ENCODE measurements at regions not wholly inside any gene's neighbourhood (a gene's known extent, or its start where the extent isn't known, plus 50 kb on each side); places are given as distances from the start of the nearest gene placed in this dataset.

DNA sequence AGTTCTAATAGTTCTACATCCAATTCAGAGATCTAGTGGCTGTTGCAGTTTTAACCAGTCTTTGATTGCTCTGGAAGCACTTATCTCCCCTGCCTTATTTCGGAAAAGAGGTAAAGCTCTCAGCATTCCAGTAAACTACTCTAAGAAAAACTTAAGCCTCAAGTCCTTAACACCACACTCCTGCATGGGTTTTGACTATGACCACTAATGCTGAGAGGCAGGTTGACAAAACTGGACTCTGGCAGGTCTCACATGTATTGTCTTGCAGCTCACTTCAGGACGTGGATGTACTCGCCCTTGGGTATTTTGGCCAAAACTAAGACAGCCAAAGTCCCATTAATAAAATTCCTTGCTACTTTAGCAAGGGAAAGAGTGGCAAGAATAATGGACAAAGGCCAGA, 405.9 kb upstream of the GRM7 start:
- in situ Hi-C loops (cut with HindIII; ENCODE audit: extremely low pct_ligation_motif_present, low pct_unique_long_range_greater_than_20kb) = no loop called here
- no peak for FAIRE-seq
- intact Hi-C loops (cut with micrococcal nuclease; ENCODE audit: unreplicated experiment) = no loop called here

More for the DNA sequence above, 405.9 kb upstream of the GRM7 start:
- H3K4me1 ChIP-seq (ENCODE audit: insufficient read depth, low read length) = no peaks in the 10 kb centered on the region
- no peaks in the 10 kb centered on the region for H3K79me2 ChIP-seq (ENCODE audit: insufficient read depth, low read length)
- no peak overlapping the region for H3K4me3 ChIP-seq (replicated peaks in 1 of 3; ENCODE audit: insufficient read depth in 1 of 3, low read depth in 2 of 3, low read length in 3 of 3)
- H3K27ac ChIP-seq (ENCODE audit: extremely low read length, insufficient read depth, low read length) = no peak overlapping the region
- TF ChIP-seq, protein P1, sequence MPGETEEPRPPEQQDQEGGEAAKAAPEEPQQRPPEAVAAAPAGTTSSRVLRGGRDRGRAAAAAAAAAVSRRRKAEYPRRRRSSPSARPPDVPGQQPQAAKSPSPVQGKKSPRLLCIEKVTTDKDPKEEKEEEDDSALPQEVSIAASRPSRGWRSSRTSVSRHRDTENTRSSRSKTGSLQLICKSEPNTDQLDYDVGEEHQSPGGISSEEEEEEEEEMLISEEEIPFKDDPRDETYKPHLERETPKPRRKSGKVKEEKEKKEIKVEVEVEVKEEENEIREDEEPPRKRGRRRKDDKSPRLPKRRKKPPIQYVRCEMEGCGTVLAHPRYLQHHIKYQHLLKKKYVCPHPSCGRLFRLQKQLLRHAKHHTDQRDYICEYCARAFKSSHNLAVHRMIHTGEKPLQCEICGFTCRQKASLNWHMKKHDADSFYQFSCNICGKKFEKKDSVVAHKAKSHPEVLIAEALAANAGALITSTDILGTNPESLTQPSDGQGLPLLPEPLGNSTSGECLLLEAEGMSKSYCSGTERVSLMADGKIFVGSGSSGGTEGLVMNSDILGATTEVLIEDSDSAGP (CRISPR knock-in tag; IDR thresholded peaks at IDR 0.05; ENCODE audit: borderline replicate concordance) = no peak
- TF ChIP-seq ZNF546 (CRISPR knock-in tag; conservative IDR thresholded peaks at IDR 0.05) (no peak), RXRA (CRISPR knock-in tag; IDR thresholded peaks at IDR 0.05) (no peak), RFXANK (CRISPR knock-in tag; IDR thresholded peaks at IDR 0.05) (no peak), IKZF4 (CRISPR knock-in tag; IDR thresholded peaks at IDR 0.05; ENCODE audit: borderline replicate concordance, low read depth, not compliant biosample characterization) (no peak), MTF1 (CRISPR knock-in tag; IDR thresholded peaks at IDR 0.05) (no peak), HHEX (CRISPR knock-in tag; IDR thresholded peaks at IDR 0.05) (no peak), ZNF709 (CRISPR knock-in tag; IDR thresholded peaks at IDR 0.05) (no peak), ZNF615 (CRISPR knock-in tag; IDR thresholded peaks at IDR 0.05; ENCODE audit: borderline replicate concordance) (no peak), HNRNPLL (IDR thresholded peaks at IDR 0.05; ENCODE audit: low read depth, low read length, poor library complexity, severe bottlenecking) (no peak), SUZ12 (IDR thresholded peaks at IDR 0.05; ENCODE audit: low read depth, low read length) (no peak), PCBP2 (optimal IDR thresholded peaks at IDR 0.05; ENCODE audit: low read depth, low read length, poor library complexity, severe bottlenecking) (no peak), ZNF569 (CRISPR knock-in tag; IDR thresholded peaks at IDR 0.05; ENCODE audit: borderline replicate concordance) (no peak), SPEN (CRISPR knock-in tag; IDR thresholded peaks at IDR 0.05; ENCODE audit: low read depth) (no peak), NFKBIZ (CRISPR knock-in tag; IDR thresholded peaks at IDR 0.05) (no peak), GABPB1 (CRISPR knock-in tag; IDR thresholded peaks at IDR 0.05) (no peak)
- TF ChIP-seq, protein P2, sequence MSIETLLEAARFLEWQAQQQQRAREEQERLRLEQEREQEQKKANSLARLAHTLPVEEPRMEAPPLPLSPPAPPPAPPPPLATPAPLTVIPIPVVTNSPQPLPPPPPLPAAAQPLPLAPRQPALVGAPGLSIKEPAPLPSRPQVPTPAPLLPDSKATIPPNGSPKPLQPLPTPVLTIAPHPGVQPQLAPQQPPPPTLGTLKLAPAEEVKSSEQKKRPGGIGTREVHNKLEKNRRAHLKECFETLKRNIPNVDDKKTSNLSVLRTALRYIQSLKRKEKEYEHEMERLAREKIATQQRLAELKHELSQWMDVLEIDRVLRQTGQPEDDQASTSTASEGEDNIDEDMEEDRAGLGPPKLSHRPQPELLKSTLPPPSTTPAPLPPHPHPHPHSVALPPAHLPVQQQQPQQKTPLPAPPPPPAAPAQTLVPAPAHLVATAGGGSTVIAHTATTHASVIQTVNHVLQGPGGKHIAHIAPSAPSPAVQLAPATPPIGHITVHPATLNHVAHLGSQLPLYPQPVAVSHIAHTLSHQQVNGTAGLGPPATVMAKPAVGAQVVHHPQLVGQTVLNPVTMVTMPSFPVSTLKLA (IDR thresholded peaks at IDR 0.05) = no peak
- TF ChIP-seq, protein P3, sequence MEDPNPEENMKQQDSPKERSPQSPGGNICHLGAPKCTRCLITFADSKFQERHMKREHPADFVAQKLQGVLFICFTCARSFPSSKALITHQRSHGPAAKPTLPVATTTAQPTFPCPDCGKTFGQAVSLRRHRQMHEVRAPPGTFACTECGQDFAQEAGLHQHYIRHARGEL (CRISPR knock-in tag; IDR thresholded peaks at IDR 0.05) = no peak
- TF ChIP-seq, protein P4, sequence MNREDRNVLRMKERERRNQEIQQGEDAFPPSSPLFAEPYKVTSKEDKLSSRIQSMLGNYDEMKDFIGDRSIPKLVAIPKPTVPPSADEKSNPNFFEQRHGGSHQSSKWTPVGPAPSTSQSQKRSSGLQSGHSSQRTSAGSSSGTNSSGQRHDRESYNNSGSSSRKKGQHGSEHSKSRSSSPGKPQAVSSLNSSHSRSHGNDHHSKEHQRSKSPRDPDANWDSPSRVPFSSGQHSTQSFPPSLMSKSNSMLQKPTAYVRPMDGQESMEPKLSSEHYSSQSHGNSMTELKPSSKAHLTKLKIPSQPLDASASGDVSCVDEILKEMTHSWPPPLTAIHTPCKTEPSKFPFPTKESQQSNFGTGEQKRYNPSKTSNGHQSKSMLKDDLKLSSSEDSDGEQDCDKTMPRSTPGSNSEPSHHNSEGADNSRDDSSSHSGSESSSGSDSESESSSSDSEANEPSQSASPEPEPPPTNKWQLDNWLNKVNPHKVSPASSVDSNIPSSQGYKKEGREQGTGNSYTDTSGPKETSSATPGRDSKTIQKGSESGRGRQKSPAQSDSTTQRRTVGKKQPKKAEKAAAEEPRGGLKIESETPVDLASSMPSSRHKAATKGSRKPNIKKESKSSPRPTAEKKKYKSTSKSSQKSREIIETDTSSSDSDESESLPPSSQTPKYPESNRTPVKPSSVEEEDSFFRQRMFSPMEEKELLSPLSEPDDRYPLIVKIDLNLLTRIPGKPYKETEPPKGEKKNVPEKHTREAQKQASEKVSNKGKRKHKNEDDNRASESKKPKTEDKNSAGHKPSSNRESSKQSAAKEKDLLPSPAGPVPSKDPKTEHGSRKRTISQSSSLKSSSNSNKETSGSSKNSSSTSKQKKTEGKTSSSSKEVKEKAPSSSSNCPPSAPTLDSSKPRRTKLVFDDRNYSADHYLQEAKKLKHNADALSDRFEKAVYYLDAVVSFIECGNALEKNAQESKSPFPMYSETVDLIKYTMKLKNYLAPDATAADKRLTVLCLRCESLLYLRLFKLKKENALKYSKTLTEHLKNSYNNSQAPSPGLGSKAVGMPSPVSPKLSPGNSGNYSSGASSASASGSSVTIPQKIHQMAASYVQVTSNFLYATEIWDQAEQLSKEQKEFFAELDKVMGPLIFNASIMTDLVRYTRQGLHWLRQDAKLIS (CRISPR knock-in tag; IDR thresholded peaks at IDR 0.05) = no peak
- ChIA-PET CTCF (ENCODE audit: low intra/inter-chr PET ratio, low total read pairs) (no interaction called here), POLR2A (no interaction called here)
- no peaks in the 10 kb centered on the region for H4K20me1 ChIP-seq (ENCODE audit: insufficient read depth, low read length)
- no peak for ATAC-seq
- BruUV-seq (replicated peaks) = no TSS peak
- WGBS (ENCODE audit: low lambda C conversion rate) = 19% methylated on average over 3 of the region's 3 CpGs
- no peak overlapping the region for H3K9ac ChIP-seq (ENCODE audit: insufficient read depth, low read depth, low read length)
- H3K9me3 ChIP-seq (ENCODE audit: low read length) = peaks cover 55% of the 10 kb centered on the region
- H3K4me2 ChIP-seq (ENCODE audit: low read depth, low read length) = no peak overlapping the region
- H2AFZ ChIP-seq (ENCODE audit: low read length) = no peak overlapping the region
- H3K27me3 ChIP-seq (ENCODE audit: control insufficient read depth in 1 of 2, insufficient read depth in 2 of 2, low read length in 2 of 2) = no peaks in the 10 kb centered on the region
- no peak for DNase-seq (ENCODE audit: low spot score)
- H3K36me3 ChIP-seq (replicated peaks in 1 of 2; ENCODE audit: control insufficient read depth in 1 of 2, insufficient read depth in 2 of 2, low read length in 2 of 2) = no peaks in the 10 kb centered on the region
